Tibial nerve (tissue), 3 donors: ENCODE measurements at regions not wholly inside any gene's neighbourhood (a gene's known extent, or its start where the extent isn't known, plus 50 kb on each side); places are given as distances from the start of the nearest gene placed in this dataset.

Source experiments
- POLR2A ChIP-seq, 2 donors: fragments of 450-650 bp; IDR thresholded peaks; one replicate each; pipeline ENCODE4 v1.6.1; 2017; ENCODE audit warnings: antibody characterized with exemption in 2 of 2, mild to moderate bottlenecking in 2 of 2, moderate library complexity in 2 of 2
- TF ChIP-seq, protein P1 (sequence below), 5 experiments: fragments of 200-600 bp in 3 of 5; fragments of 450-650 bp in 2 of 5; sonication (generic) in 3 of 5; IDR thresholded peaks; one replicate each; pipeline ENCODE4 v1.5.1; 2016 to 2019; ENCODE audit warnings: antibody characterized with exemption in 5 of 5, mild to moderate bottlenecking in 3 of 5, moderate library complexity in 2 of 5

DNA sequence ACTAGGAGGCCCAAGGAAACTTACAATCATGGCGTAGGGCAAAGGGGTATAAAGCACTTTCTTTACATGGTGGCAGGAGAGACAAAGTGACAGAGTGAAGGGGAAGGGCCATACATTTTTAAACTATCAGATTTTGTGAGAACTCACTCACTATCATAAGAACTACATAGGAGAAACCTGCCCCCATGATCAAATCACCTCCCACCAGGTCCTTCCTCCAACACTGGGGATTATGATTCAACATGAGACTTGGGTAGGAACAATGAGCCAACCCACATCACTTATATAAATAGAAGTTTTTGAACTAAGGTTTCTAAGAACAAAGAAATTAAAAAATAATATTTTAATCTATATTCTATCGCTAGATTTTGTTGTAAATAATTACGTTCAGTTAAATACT is 460.3 kb upstream of the TYRP1 start:
- TF ChIP-seq, protein P1, sequence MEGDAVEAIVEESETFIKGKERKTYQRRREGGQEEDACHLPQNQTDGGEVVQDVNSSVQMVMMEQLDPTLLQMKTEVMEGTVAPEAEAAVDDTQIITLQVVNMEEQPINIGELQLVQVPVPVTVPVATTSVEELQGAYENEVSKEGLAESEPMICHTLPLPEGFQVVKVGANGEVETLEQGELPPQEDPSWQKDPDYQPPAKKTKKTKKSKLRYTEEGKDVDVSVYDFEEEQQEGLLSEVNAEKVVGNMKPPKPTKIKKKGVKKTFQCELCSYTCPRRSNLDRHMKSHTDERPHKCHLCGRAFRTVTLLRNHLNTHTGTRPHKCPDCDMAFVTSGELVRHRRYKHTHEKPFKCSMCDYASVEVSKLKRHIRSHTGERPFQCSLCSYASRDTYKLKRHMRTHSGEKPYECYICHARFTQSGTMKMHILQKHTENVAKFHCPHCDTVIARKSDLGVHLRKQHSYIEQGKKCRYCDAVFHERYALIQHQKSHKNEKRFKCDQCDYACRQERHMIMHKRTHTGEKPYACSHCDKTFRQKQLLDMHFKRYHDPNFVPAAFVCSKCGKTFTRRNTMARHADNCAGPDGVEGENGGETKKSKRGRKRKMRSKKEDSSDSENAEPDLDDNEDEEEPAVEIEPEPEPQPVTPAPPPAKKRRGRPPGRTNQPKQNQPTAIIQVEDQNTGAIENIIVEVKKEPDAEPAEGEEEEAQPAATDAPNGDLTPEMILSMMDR (IDR thresholded peaks at IDR 0.05) = no peak
- TF ChIP-seq POLR2A (IDR thresholded peaks at IDR 0.05) = no peak
